GM12872 (cell line): ENCODE measurements at regions not wholly inside any gene's neighbourhood (a gene's known extent, or its start where the extent isn't known, plus 50 kb on each side); places are given as distances from the start of the nearest gene placed in this dataset.

Source experiments
- CTCF ChIP-seq: IDR thresholded peaks from 3 replicates; pipeline ENCODE4 v1.5.1; 2011; ENCODE audit warnings: low read depth, mild to moderate bottlenecking, low read length, moderate library complexity; ENCODE audit not compliant: insufficient read depth

- no peak for TF ChIP-seq CTCF
Observed at GRCh38 chr15:54722342-54722986, 474.3 kb downstream of the RSL24D1 start.

GRCh38 chr15:54719325-54719724, 477.4 kb downstream of the RSL24D1 start:
- no peak for TF ChIP-seq CTCF

DNA sequence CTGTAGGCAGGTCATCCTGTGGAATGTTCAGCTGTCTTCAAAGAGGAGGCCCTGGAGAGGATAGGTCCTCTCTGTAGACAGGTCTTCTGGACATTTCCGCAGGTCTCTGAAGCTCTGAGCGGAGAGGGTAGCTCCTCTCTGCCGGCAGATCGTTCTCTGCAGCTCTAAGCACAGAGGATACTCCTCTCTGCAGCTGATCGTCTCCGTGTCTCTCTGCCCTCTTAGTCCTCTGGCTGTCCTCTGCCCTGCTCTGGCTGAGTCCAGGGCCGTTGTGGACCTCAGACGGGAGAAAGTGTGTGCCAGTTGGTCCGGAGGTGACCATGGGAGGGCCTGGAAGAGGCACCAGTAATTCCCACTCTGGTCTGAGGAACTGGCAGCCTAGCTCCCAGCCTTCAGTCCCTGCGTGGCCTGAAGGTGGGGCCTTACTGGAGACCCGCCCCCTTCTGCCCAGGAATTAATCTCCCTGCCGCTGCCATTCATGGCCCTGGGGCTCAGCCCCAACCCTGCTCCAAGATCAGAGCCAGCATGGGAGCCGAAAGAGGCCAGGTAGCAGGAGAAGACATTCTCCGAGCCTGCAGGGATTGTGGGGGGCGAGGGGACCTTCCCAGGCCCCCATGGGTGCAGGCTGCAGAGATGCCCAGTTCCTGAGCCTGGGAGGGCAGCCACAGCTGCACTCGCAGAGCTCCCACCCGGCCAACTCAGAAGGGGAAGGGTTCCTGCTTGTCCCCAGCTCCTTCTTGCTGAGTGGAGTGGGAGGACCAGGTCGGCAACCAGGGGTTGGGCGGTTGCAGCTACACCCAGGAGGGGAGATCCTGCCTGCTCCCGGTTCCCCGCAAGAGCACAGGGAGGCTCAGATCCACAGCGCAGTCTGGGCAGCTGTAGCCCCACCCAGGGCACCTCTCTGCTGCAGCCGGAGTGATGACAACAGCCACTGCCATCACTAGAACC, 488.7 kb downstream of the RSL24D1 start:
- no peak for TF ChIP-seq CTCF

- TF ChIP-seq CTCF, result no peak
Observed at GRCh38 chr15:54687628-54688027, 509.1 kb downstream of the RSL24D1 start.
